COR-L47 (cell line): ENCODE measurements at regions not wholly inside any gene's neighbourhood (a gene's known extent, or its start where the extent isn't known, plus 50 kb on each side); places are given as distances from the start of the nearest gene placed in this dataset.

Experiments
- DNase-seq: peaks from one replicate; lab custom pipeline; 2025; lab: John Stamatoyannopoulos, UW

DNA sequence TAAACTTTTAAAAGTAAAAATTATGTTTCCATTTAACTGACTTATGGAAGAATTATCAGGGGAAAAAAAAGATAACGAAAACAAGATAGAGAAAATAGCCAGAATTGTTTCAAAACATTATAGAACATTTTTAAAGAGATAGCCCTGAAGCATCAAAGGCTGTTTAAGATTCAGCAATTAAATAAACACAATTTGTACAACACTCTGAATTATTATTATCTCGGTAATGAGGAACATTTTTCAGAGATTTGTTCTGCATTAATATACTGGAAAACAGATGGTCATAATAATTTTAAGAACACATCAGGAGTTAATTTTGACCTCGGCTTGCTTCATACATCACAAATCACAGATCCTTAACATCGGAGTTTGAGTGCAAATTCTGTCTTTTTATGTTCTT is 643.8 kb downstream of the SORCS1 start:
- DNase-seq: no peak

DNA sequence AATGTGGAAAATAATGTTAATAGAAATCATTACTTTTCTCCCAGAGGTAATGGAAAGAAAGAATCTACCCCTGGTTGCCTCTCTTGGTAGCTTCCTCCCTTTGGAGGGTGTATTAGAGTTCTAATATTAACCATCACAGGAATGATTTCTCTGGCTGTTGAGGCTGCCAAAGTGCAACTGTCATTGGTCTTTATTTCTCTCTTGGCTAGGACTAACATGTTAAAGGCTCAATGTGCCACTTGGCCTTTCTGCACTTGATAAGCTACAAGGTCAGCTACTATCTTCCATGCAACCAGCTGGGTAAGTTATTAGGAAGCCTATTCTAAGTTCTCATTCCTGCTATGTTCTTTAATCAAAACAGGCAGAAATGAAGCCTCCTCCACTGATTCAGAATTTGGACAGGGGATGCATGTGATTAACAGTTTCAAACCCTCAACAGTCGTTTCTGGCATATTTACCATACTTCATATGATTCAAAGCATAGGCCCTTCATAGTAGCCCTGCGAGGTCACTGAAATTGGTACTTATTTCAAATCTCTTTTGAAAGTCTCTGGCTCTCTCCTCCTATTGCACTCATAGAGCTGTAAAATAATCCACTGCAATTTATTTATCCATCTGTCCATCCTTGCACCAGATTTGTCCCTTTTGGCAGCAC is 645.0 kb downstream of the SORCS1 start:
- DNase-seq: no peak

DNA sequence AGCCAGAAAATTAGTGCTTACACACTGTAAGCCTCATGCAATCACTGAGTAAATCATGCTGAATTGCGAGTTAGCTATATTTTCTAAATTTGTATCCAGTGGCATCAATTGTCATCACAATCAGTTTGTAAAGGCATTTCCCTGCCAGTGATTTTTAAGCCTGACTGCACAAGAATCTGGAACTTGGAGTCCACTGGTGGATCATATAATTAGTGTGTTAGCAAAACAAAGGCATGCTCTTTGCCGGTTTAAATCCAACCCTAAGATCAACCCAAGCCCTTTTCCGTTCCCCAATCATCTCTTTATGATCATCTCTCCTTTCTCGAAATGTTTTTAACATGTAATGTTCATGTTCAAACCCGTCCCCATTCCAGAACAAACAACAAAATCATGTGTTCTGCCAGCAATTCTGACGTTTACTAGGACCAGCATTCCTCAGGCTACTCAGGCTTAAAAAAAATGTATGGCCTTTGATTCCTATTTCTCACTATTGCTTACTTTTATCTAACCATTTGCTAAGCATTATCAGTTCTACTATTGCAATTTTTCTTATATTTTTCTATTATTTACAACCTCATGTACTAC is 649.2 kb downstream of the SORCS1 start:
- no peak for DNase-seq

DNA sequence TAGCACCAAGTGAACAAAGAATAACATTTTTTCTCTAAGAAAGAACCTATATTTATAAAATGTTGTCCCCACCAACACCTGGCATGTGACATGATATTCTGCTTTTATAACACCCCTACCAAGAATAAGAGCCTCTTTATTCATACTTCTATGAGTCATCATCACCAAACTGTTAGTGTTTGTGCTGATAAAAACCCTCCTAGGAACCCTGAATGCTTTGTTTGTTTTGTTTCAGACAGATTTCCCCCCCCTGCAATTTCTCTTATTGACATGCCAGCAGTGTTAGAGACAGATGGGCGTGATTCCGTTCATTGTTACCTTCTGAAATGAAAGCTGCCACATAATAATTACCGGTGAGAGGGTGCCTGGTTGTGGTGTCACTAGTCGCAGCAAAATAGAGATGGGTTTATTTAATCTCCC is 651.1 kb downstream of the SORCS1 start:
- no peak for DNase-seq

DNA sequence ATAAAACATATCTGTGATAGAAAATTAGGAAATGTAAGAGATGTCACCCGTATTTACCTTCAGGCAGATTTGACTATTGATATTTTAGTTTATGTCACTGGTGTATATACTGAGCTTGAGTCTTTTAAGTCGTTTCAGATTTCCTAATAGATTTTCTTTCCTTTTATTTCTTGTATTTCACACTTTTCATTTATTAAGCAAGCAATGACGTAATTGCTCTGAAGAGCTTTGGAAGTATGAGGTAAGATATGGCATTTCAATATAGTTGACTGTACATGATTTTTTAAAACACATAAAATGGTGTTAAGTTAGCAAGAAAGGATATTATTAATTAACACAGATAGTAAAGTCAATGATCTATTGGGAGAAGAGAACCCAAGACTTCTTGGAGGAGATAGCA is 652.6 kb downstream of the SORCS1 start:
- DNase-seq: no peak

DNA sequence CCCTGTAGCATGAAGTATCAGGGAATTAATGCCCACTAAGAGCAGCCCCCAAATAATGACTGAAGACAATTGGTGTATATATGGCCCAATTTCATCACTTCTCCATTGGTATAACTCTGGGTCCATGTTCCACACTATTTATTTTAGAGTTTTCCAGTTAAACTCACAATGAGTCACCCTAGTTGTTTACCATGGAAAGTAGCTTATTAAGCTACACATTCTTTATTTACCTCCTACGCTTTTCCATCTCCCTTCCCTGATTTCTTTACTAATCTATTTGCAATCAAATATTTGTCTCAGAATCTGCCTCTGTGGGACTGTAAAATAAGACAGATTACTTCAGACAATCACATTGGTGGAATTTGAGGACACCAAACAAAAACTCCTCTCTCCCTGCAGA is 655.6 kb downstream of the SORCS1 start:
- DNase-seq: no peak

DNA sequence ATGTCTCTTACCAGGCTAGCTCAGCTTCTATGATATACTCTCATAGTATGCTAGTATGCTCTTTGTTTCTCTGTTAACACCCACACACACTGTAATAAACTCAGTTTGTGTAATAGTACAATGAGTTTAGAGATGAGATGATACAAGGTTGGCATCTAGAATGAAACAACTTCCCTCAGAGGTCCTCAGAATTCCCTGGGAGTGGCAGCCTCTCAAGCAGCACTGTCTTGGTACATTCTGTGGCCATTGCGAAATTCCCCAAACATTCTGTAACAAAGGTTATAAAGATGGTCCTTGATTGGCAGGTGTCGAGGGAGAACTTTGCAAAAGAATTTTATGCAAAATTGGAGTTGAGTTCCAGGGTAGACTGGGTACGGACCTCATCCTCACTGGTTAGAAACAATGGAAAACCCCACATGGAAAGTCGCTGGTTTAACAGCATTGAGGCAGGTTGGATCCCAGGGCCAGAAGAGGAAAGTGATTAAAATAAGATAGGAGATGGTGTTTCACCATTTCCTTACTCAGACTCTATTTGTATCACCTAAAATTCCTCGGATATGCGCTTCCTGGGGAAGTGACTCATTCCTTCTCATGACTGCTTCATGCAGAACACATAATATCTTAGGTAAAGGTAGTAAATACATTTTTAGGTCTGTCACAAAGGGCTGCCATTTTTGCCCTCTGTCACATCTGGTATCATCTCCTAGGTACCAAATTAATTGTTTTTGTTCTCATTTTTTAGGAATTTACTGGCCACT is 657.8 kb downstream of the SORCS1 start:
- DNase-seq: no peak

DNA sequence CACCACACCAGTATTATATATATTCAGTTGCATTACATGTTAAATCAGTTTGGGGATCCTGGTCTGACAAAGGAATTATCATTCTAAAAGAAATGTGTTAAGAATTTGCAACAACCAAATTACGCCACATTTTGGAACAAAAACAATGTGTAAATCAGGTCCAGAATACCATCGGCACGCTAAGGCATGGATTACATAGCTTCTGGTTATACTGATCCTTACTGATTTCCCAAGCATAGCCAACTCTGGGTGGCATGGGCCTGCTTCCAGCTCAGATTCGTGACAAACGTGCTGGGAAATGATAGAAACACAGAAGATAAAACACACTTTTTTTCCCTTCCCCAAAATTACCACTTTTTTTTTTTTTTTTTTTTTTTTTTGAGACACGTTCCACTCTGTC is 660.0 kb downstream of the SORCS1 start:
- DNase-seq: no peak

DNA sequence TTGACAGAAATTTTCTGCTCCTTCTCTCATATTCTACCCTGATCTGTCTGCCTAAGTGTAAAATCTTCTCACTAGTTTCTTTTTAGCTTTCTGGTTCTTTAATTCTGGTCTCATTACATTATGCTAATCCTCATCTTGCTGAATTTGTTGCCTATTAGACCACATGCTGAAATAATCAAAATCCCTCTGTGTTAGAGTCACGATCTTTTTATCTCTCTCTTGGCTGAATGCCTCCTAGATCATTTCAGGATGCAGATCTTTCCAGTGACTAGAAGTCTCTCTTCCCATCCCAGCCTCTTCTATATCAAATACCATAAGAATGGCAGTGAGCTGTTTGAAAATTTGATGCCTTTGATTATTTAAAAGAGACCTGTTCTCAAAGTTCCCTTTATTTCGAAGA is 661.9 kb downstream of the SORCS1 start:
- DNase-seq: no peak

DNA sequence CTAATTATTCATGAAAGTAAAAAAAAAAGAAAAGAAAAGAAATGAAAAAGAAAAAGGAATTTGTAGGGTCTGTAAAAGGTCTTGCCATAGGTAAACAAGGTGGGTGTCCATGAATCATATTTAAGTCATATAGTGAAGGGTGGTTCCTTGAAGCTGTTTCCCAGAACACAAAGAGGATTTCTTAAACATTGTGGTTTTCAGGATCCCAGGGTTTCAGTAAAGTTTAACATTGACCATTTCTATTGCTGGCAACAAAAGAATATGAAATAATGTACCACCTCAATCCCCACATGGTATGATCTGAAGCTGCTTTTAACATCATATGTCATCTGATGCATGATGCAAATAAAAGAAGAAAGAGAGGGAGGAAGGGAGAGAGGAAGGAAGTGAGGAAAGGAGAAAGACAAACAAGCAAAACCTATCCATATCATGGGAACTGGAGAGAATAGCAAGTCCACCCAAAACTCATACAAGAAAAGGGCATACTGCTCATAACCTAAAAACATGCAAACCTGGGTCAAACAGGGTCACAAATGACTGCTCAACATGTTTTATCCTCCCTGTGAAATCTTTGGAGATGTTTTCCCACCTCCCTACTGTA is 663.5 kb downstream of the SORCS1 start:
- DNase-seq: no peak

DNA sequence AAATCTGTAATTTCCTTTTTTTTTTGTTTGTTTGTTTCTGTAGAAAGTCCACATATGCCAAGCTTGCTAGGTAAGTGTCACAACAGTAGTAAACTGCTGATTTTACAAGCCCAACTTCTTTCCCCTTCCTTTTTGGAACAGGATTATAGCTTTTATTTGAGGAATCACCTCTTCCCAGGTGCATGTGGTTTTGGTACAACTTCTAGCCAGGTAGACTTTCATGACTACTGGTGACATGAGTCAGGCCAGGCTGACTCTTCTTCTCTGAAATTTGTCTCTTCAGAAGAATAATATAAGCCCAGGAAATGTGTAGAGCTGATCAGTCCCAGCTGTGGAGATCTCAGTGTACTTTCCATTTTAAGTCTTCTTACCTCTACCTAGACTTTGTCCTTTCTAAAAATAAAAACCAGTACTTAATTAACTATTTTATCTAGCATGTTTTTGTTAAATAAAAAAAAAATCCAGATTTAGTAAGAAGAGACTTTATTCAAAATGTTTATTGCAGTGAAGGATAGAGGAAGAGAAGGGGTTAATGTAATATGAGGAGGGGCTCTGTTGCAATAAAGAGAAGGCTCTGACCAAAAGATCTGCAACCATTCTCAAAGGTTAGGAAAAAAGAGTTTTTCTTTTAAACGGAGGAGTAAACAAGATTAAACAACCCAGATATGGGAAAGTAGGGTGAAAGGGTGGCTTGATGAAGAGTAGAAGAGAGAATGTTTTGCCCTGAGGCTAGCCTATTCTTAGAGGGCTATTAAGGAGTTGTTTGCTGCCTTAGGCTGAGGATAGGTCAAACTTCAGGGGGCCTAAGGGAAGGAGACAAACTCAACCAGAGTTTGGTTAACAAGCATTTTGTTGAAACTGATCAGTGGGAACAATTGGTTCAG is 664.2 kb downstream of the SORCS1 start:
- no peak for DNase-seq

DNA sequence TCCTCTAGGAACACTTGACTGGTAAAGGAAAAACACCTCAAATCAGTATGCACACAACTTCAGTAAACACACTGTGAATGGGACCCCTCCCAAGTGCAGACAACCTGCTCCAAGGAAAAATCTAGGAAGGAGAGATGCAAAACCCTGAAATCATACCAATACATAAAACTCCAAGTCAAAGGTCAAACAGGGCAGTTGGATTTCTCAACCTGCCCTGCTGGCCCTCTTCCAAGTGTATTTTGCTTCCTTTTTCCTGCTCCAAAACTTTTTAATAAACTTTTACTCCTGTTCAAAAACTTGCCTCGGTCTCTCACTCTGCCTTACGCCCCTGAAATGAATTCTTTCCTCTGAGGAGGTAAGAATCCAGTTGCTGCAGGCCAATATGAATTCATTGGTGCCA is 665.1 kb downstream of the SORCS1 start:
- DNase-seq: no peak

DNA sequence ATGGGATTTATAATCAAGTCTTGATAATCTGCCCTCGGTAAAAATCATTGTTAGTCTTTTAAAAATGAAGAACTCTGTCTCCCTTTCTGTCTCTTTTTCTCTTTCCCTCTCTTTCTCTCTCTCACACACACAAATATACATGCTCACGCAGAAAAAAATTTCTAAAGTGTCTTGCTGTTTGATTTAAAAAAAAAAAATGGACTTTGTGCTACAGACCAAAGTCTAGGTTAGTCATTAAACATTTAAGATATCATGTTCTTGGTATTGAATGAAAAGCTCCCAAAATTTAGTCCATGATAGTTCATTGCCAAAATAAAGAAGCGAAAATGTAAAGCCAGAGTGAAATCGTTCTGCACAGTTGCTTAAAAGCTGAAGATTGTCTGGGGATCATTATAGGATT is 665.8 kb downstream of the SORCS1 start:
- DNase-seq: no peak

DNA sequence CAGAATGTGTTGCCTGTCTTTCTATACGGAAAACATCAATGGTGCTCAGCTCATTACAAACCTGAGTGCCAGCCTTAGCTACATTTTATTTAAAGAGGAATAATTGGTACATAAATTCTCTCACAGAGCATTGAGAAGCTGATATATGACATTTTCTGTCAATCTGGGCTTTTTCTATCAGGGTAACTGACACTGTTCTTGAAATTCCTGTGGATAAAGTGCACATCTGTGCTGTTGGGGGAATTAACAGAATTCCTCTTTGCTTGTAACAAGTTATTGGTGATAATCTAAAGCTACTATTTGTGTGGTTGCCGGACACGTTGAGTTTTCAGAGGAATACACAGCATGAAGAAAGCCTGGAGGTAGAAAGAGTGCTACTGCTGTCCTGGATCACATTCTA is 668.6 kb downstream of the SORCS1 start:
- DNase-seq: no peak

DNA sequence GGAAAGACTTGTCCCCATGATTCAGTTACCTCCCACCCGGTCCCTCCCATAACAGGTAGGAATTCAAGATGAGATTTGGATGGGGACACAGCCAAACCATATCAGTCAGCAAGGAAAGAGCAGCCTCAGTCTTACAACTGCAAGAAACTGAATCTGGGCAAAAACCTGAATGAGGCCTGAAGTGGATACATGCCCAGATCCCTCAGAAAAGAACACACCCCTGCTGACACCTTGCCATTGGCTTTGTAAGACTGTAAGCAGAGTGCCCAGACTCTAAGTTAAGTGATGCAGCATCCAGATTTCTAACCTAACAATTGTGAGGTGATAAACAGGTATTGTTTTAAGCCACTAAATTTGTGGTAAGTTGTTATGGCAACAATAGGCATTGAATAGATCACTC is 670.8 kb downstream of the SORCS1 start:
- no peak for DNase-seq

DNA sequence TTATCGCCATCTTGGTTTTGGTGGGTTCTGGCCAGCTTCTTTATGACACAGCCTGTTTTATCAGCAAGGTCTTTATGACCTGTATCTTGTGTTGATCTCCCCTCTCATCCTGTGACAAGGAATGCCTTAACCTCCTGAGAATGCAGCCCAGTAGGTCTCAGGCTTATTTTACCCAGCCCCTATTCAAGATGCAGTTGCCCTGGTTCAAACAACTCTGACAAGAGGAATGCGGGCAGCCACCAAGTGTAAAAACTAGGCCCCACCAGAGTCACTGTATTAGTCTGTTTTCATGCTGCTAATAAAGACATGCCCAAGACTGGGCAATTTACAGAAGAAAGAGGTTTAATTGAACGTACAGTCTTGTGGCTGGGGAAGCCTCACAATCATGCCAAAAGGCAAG is 671.3 kb downstream of the SORCS1 start:
- no peak for DNase-seq

DNA sequence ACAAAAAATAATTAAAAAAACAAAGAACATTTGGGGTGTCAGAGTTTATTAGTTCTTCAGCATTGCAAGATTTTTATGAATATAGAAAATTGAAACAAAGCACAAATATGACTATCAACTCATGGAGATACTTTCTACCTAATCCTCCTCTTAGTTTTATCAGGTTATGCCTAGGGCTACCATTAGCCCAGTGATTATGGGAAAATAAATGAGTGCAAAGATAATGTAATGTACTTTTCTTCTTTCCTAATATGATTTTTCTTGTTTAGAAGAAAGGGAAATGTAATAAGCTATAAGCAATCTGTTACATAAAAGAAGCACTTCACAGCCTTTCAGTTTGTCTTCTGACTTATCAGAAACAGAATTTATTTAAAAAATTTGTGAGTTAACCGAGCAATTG is 676.8 kb downstream of the SORCS1 start:
- no peak for DNase-seq

DNA sequence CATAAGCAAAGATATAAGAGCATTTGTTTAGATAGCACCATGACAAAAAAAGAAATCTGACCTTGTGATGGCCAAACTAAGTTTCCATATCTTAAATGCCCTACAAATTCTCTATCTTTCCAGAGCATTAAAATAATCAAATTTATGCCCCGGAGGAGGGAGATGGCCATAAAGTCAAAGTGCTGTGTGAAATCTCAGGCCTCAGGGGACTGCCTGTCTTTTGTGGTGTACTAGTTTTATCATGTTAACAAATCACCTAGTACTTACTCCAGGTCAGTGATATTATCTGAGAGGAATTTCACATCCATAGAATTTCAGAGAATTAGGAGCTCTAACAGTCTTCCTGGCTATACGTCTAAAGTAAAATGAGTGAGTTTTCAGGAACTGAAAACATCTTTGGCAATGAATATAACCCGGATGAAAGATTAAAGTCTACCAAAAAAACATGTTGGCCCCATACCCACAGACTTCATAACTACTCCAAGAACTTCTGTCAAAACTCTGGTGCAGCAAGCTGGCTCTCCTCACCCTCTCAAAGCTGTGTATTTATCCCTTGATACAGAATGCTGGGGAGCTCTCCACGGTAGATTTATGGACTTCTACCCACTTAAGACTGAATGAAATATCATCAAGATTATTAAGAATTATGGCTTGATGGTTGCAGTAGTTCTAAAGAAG is 682.8 kb downstream of the SORCS1 start:
- DNase-seq: no peak

DNA sequence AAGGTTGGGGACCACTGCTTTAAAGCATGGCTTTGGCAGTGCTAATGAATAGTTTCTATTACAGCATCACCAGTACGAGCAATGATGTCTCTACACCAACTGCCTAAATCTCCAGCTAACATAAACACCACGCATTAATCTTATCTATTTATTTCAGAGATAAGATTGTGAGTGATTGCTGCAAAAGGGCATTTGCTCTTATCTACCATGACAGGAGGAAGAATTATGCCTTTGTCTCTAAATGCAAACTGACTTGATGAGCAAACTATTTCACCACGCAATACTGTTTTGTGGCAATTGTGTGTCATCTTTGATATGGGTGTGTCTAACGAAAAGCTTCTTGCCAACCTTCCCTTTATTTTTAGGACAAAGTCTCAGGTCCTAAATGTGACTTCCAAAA is 684.9 kb downstream of the SORCS1 start:
- DNase-seq: no peak

DNA sequence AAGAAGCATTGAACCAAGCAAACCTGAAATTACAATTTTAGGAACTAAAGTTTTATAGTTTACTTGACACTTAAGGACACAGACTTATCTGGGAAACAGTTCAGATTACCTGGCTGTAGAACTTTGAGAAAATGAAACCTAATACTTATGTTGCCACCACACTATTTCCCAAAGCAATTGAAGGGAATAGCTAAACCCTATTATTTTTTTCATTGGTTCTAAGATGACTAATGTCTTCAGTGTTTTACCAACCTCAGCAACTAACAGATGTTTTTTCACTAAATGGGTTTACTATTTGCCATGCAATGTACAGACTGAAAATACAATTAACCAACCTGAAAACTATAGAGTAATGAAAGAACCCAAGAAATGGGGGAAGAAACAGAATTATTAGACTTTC is 689.6 kb downstream of the SORCS1 start:
- DNase-seq: no peak

DNA sequence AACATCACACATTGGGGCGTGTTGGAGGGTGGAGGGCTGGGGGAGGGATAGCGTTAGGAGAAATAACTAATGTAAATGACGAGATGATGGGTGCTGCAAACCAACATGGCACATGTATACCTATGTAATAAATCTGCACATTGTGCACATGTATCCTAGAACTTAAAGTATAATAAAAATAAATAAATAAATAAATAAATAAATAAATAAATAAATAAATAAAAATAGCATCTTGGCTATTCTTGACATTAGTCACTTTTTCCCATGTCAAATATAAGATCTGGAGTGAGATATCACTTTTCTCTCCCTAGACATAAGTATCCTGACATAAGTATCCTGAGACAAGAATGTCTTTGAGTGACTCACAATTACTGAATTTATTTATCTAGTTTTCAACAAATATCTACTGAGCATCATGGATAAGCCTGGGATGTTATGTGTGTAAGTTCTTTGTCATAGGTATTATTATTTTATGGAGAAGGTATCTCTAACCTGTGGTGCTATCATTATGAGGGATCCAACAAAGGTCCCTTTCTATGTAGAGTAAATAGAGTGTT is 691.3 kb downstream of the SORCS1 start:
- no peak for DNase-seq
